GM12892 (cell line): ENCODE measurements at regions not wholly inside any gene's neighbourhood (a gene's known extent, or its start where the extent isn't known, plus 50 kb on each side); places are given as distances from the start of the nearest gene placed in this dataset.

Experiments
- POLR2A ChIP-seq: IDR thresholded peaks from 2 replicates; pipeline ENCODE4 v1.6.1; 2011; ENCODE audit warnings: low read depth, low read length, control low read depth
- POLR2AphosphoS5 ChIP-seq: IDR thresholded peaks from 2 replicates; pipeline ENCODE4 v1.6.1; 2011; ENCODE audit warnings: low read depth, low read length, control low read depth

DNA sequence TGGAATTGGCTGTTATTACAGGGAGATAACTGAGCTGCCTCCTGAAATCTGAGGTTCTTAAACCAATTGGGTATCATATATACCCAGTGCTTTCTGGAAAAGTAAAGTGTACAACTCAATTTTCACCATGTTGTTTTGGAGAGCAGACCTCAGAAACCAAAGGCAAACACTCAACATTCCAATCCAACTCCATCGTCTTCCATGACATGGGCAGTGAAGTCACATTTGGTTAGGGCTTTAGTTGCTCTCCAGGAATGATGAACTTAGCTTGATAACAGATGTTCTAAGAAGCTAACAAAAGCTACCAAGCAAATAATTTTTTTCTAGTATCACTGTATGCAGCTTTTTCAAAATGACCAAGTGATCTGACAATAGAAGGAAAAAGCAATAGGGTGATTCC is 107.0 kb upstream of the SLC35G4 start:
- TF ChIP-seq POLR2A = no peak
- no peak for TF ChIP-seq POLR2AphosphoS5
